ENCODE measurements at regions not wholly inside any gene's neighbourhood (a gene's known extent, or its start where the extent isn't known, plus 50 kb on each side); places are given as distances from the start of the nearest gene placed in this dataset.
A peak's percentile ranks its signal among the peaks of the same experiment; 100 is the strongest.

DNA sequence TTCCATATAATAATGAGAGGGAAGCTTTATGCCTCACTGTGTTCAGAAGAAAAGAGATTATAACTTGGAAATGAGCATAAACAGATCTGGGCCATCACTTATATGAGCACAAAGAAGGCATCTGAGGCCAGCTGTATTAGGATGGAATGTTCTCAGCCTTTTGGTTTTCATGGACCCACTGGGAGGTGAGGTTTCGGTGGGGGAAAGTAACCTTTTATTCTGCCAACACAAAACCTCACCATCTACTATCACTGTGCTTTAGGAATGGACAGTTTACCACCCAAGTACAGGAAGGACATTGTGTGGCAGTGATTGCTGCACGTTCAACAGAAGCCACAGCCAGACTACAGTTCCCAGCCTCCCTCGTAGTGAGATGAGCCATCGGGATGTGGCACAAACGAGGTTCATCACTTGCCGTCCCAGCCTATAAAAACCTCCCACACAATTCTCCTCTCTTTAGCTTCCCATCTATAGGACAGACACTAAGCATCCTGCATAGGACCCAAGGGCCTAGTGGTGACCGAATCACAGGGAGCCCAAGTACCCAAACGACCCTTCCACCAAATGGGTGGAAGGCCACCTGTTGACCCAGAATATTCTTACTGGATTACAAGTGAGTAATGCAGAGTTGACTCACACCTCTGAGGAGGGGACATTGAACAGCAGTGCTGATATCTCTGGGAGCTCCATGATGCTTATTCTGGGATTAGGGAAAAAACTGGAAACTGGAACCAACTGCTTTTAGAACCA is 121.5 kb upstream of the RAG2 start:
- intact Hi-C loops (cut with DNase I): no loop called here
- DNase-seq (ENCODE audit: missing footprints) (no peak), ATAC-seq (no peak)

DNA sequence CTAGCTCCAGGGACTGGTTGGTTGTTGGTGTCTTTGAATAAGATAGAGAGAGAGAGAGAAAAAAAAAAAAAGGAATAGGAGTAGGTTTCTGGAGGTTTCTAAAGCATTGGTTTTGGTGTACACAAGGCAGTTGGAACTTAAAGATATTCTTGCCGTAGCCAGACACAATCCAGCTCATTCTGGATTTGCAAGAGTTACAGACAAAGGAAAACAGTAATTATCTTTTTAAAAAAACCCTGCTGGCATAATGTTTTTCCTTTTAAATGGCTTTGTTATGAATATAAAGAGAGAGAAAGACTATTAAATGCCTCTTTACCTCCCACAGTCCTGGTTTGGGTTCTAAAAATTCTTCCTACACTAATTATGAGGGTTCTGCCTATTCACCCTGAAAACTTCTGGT is 120.4 kb upstream of the RAG2 start:
- no peak for ATAC-seq
- DNase-seq (ENCODE audit: missing footprints): no peak
- intact Hi-C loops (cut with DNase I): no loop called here

DNA sequence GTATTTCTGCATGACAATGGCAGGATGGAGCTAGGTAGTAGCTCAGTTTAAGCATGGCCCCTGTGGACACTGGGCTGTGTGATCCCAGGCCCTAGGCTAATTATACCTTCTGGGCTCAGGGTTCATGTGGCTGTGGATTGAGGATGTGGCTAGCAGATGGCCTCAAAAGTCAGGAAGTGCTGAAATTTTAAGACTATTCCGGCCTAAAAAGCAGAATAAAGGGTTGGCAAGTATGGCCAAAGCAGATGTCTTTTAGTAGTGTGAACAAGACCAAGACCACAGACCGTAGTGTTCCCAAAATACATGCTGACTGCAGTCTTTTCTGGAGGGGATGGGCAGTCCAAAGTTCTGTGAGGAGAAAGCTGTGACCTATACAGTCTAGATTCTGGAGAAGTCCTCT is 115.7 kb upstream of the RAG2 start:
- intact Hi-C loops (cut with DNase I): no loop called here
- ATAC-seq (peak; percentile 80), DNase-seq (ENCODE audit: missing footprints) (no peak)

DNA sequence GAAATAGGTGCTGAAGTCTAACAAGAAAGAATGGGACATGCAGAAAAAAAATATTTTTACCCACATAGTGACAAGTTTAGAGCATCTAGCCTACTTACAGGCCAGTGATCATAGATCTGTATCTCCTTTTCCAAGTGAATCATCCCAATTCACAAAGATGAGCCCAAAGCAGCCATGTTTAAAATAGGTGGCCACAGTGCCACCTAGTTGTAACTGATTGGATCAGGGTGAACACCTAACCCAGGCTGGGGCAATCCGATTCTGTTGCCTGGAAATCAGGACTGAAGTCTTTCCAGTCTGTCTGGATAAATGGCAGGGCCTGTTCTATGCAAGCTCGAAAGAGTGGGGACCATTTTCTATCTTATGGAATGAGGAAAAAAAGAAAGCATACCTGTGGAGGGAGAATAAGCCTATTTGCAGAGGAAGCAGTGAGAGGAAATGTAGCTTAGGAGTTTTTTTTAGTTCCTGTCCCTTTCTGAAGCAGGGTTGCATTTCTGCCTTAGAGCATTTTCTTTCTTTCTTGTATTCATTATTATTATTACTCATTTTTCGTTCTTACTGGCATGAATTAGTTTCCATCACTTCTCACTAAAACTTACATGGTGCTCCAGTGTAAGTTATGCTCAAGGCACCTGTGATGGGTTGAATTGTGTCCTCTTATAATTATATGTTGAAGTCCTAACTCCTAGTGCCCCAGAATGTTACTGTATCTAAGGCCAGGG is 113.2 kb upstream of the RAG2 start:
- intact Hi-C loops (cut with DNase I): no loop called here
- ATAC-seq: no peak
- DNase-seq (ENCODE audit: missing footprints): no peak

Data from Right ventricle myocardium inferior (tissue), 1 donor.